ENCODE measurements at regions not wholly inside any gene's neighbourhood (a gene's known extent, or its start where the extent isn't known, plus 50 kb on each side); places are given as distances from the start of the nearest gene placed in this dataset.

- H3K4me1 ChIP-seq: no peaks in the 10 kb centered on the region
- H3K4me3 ChIP-seq: no peak overlapping the region
- H3K36me3 ChIP-seq: no peaks in the 10 kb centered on the region
- no peak overlapping the region for H3K27ac ChIP-seq
- H3K9me3 ChIP-seq: no peaks in the 10 kb centered on the region
- no peak for TF ChIP-seq CTCF (IDR thresholded peaks at IDR 0.05)
- ATAC-seq (no peak), DNase-seq (no peak)
- no peaks in the 10 kb centered on the region for H3K27me3 ChIP-seq (ENCODE audit: low read depth)
- intact Hi-C loops (cut with DNase I): no loop called here
Measured at GRCh38 chr11:38593649-38594048, 1995.6 kb upstream of the RAG2 start.

GRCh38 chr11:38582756-38583155, 1984.7 kb upstream of the RAG2 start:
- no peak overlapping the region for H3K27ac ChIP-seq
- H3K4me1 ChIP-seq: no peaks in the 10 kb centered on the region
- H3K27me3 ChIP-seq (ENCODE audit: low read depth): no peaks in the 10 kb centered on the region
- ATAC-seq (no peak), DNase-seq (no peak)
- no peak for TF ChIP-seq CTCF (IDR thresholded peaks at IDR 0.05)
- no peak overlapping the region for H3K4me3 ChIP-seq
- intact Hi-C loops (cut with DNase I): no loop called here
- H3K9me3 ChIP-seq: peaks cover 5% of the 10 kb centered on the region
- H3K36me3 ChIP-seq: no peaks in the 10 kb centered on the region

GRCh38 chr11:38582151-38582550, 1984.1 kb upstream of the RAG2 start:
- H3K4me1 ChIP-seq: no peaks in the 10 kb centered on the region
- no peak for DNase-seq
- no peaks in the 10 kb centered on the region for H3K36me3 ChIP-seq
- H3K27me3 ChIP-seq (ENCODE audit: low read depth): no peaks in the 10 kb centered on the region
- H3K4me3 ChIP-seq: no peak overlapping the region
- no peak for ATAC-seq
- intact Hi-C loops (cut with DNase I): no loop called here
- no peak overlapping the region for H3K27ac ChIP-seq
- TF ChIP-seq CTCF (IDR thresholded peaks at IDR 0.05): no peak
- peaks cover 11% of the 10 kb centered on the region for H3K9me3 ChIP-seq

GRCh38 chr11:38577769-38578168, 1979.7 kb upstream of the RAG2 start:
- Histone ChIP-seq H3K9me3 (peaks cover 15% of the 10 kb centered on the region), H3K27me3 (ENCODE audit: low read depth) (no peaks in the 10 kb centered on the region), H3K36me3 (no peaks in the 10 kb centered on the region), H3K4me1 (no peaks in the 10 kb centered on the region), H3K27ac (no peak overlapping the region), H3K4me3 (no peak overlapping the region)
- TF ChIP-seq CTCF (IDR thresholded peaks at IDR 0.05): no peak
- ATAC-seq: no peak
- DNase-seq: no peak
- intact Hi-C loops (cut with DNase I): no loop called here

- Histone ChIP-seq H3K4me1 (no peaks in the 10 kb centered on the region), H3K9me3 (no peaks in the 10 kb centered on the region), H3K4me3 (no peak overlapping the region), H3K36me3 (no peaks in the 10 kb centered on the region), H3K27ac (no peak overlapping the region), H3K27me3 (ENCODE audit: low read depth) (no peaks in the 10 kb centered on the region)
- ATAC-seq: no peak
- intact Hi-C loops (cut with DNase I): no loop called here
- no peak for TF ChIP-seq CTCF (IDR thresholded peaks at IDR 0.05)
- DNase-seq: no peak
Measured at GRCh38 chr11:38562562-38562961, 1964.5 kb upstream of the RAG2 start.

GRCh38 chr11:38553148-38553547, 1955.1 kb upstream of the RAG2 start:
- DNase-seq (no peak), ATAC-seq (no peak)
- Histone ChIP-seq H3K4me1 (no peaks in the 10 kb centered on the region), H3K27ac (no peak overlapping the region), H3K4me3 (no peak overlapping the region), H3K27me3 (ENCODE audit: low read depth) (no peaks in the 10 kb centered on the region), H3K36me3 (no peaks in the 10 kb centered on the region), H3K9me3 (no peaks in the 10 kb centered on the region)
- intact Hi-C loops (cut with DNase I): no loop called here
- TF ChIP-seq CTCF (IDR thresholded peaks at IDR 0.05): no peak
